Kidney epithelial cell (primary cell): ENCODE measurements at regions not wholly inside any gene's neighbourhood (a gene's known extent, or its start where the extent isn't known, plus 50 kb on each side); places are given as distances from the start of the nearest gene placed in this dataset.

Experiments used
- DNase-seq: peaks from one replicate; pipeline ENCODE4 v3.0.0-alpha.2; 2010; ENCODE audit warnings: low read depth
- H3K27me3 ChIP-seq: 2 replicates; pipeline ENCODE4 v1.6.0; 2011; ENCODE audit warnings: low read length; ENCODE audit not compliant: control insufficient read depth, insufficient read depth
- H3K36me3 ChIP-seq: 2 replicates; pipeline ENCODE4 v1.5.1; 2011; ENCODE audit warnings: low read length; ENCODE audit not compliant: control insufficient read depth, insufficient read depth
- H3K4me3 ChIP-seq: 2 replicates; pipeline ENCODE4 v1.5.1; 2011; ENCODE audit warnings: low read depth, mild to moderate bottlenecking, control low read depth, low read length
- TF ChIP-seq, protein P1 (sequence below): IDR thresholded peaks from 2 replicates; pipeline ENCODE4 v1.5.1; 2011; ENCODE audit warnings: mild to moderate bottlenecking, moderate library complexity, low read length, control low read depth, inconsistent platforms; ENCODE audit not compliant: insufficient read depth, poor library complexity, severe bottlenecking

DNA sequence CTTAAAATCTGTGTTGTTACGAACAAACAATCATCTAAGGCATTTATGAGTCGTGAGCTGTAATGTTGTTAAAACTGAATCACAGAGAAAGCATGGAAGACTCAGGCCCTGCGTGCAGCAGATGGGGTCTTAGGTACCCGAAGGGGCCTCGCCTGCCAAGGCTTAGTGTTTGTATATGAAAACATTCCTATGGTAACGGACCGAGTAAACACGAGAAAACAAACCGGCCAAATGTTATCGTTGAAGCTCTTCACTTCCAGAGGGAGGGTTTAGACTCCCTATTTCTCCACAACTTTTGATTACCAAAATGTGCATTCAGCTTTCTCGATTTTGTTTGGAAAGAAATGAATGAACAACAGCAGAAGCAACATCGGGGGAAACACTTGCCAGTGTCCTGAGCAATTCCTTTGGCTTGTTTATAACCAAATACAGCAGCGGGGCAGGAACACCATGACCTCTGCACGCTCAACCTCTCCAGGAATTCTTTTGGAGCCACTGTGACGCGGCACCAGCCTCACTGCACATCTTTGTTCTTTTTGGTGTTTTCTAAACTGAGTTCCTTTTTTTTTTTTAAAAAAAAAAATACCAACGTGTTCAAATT is 121.6 kb upstream of the KLF6 start:
- DNase-seq: no peak
- Histone ChIP-seq H3K4me3 (no peak overlapping the region), H3K27me3 (no peaks in the 10 kb centered on the region), H3K36me3 (no peaks in the 10 kb centered on the region)
- TF ChIP-seq, protein P1, sequence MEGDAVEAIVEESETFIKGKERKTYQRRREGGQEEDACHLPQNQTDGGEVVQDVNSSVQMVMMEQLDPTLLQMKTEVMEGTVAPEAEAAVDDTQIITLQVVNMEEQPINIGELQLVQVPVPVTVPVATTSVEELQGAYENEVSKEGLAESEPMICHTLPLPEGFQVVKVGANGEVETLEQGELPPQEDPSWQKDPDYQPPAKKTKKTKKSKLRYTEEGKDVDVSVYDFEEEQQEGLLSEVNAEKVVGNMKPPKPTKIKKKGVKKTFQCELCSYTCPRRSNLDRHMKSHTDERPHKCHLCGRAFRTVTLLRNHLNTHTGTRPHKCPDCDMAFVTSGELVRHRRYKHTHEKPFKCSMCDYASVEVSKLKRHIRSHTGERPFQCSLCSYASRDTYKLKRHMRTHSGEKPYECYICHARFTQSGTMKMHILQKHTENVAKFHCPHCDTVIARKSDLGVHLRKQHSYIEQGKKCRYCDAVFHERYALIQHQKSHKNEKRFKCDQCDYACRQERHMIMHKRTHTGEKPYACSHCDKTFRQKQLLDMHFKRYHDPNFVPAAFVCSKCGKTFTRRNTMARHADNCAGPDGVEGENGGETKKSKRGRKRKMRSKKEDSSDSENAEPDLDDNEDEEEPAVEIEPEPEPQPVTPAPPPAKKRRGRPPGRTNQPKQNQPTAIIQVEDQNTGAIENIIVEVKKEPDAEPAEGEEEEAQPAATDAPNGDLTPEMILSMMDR: no peak

DNA sequence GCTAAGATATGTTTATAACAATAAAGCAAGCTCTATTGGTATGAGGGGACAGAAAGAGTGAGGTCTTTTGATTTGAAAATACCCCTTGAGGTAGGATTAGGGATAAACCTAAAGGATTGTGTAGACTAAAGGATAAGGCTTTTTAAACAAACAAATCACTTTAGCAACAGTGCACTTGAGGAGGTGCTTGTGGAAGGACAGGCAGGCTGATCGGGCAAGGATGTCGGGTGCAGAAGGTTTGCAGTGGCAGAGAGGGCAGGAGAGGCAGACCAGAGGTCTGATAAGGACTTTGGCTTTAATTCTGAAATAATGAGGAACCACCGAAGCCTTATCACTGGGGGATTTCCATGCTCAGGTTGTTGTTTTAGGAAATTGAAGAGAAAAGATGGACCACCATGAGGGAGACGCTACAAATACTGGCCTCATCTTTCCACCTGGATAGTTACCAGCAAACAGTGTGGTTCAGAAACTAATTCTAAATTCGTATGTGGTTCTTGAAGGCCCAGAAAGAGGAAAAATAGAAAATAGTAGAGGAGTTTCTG is 119.5 kb upstream of the KLF6 start:
- no peak overlapping the region for H3K4me3 ChIP-seq
- H3K27me3 ChIP-seq: no peaks in the 10 kb centered on the region
- no peaks in the 10 kb centered on the region for H3K36me3 ChIP-seq
- no peak for DNase-seq
- TF ChIP-seq, protein P1: no peak

- TF ChIP-seq, protein P1: no peak
- no peak for DNase-seq
- Histone ChIP-seq H3K36me3 (no peaks in the 10 kb centered on the region), H3K27me3 (no peaks in the 10 kb centered on the region), H3K4me3 (no peak overlapping the region)
Measured at GRCh38 chr10:3902809-3903410, 117.9 kb upstream of the KLF6 start.

DNA sequence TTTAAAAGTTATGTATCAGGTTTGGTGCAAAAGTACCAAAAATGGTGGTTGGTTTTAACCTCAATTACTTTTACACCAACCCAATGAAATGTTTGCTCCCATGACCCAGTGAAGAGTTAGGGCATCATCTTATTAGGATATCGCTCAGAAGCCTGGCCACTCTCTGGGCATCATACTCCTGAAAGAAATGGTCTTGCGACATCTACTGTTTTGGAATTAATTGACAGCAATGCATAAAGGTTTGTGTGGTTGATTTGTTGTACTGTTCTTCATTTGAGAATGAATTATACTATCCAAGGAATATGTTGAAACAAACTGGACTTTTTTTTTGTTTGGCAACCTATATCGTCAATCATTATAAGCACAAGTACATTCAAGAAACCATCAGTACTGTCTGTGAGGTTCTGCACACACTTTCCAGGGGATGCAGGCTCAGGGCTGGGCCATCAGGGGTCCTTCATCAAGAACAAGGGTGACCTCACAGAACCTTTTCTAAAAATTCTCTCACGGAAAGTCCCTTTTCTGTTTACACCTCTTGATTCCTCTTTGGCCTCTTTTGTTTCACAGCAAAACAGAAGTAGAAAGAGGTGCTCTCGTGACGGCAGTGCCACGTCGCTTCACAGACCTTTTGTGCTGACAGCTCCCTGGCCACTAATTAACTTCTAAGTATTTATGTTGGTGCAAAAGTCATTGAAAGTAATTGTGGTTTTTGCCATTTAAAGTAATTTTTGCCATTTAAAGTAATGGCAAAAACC is 117.2 kb upstream of the KLF6 start:
- Histone ChIP-seq H3K36me3 (no peaks in the 10 kb centered on the region), H3K27me3 (no peaks in the 10 kb centered on the region), H3K4me3 (no peak overlapping the region)
- peak; percentile 65 for DNase-seq
- TF ChIP-seq, protein P1: no peak

- TF ChIP-seq, protein P1: no peak
- Histone ChIP-seq H3K4me3 (no peak overlapping the region), H3K27me3 (no peaks in the 10 kb centered on the region)
Measured at GRCh38 chr10:3901370-3901769, 116.4 kb upstream of the KLF6 start.

More at GRCh38 chr10:3901370-3901769, 116.4 kb upstream of the KLF6 start:
- no peaks in the 10 kb centered on the region for H3K36me3 ChIP-seq
- DNase-seq: no peak
